ENCODE measurements at regions not wholly inside any gene's neighbourhood (a gene's known extent, or its start where the extent isn't known, plus 50 kb on each side); places are given as distances from the start of the nearest gene placed in this dataset.

- TF ChIP-seq CTCF (IDR thresholded peaks at IDR 0.05) (no peak), EZH2 (IDR thresholded peaks at IDR 0.05) (no peak)
Measured at GRCh38 chr18:55840601-55841170, 252.7 kb upstream of the TCF4 start.
